WTC11 (cell line): ENCODE measurements at regions not wholly inside any gene's neighbourhood (a gene's known extent, or its start where the extent isn't known, plus 50 kb on each side); places are given as distances from the start of the nearest gene placed in this dataset.

Source experiments
- CBFB ChIP-seq: sonication (generic); formaldehyde crosslinking; IDR thresholded peaks from 2 replicates; pipeline ENCODE4 v1.8.1; 2022; ENCODE audit warnings: mild to moderate bottlenecking, low read depth, missing genetic modification reagents
- NR2C2 ChIP-seq: sonication (generic); formaldehyde crosslinking; IDR thresholded peaks from 2 replicates; pipeline ENCODE4 v1.8.0; 2022; ENCODE audit warnings: mild to moderate bottlenecking, missing genetic modification reagents
- SMAD3 ChIP-seq: sonication (generic); formaldehyde crosslinking; IDR thresholded peaks from 2 replicates; pipeline ENCODE4 v1.8.0; 2022; ENCODE audit warnings: missing genetic modification reagents, mild to moderate bottlenecking, borderline replicate concordance
- TF ChIP-seq, protein P1 (sequence below): sonication (generic); formaldehyde crosslinking; IDR thresholded peaks from 2 replicates; pipeline ENCODE4 v1.8.1; 2022; ENCODE audit warnings: low read depth, mild to moderate bottlenecking, moderate library complexity, missing genetic modification reagents, borderline replicate concordance
- TF ChIP-seq, protein P2 (sequence below): sonication (generic); formaldehyde crosslinking; IDR thresholded peaks from 2 replicates; pipeline ENCODE4 v1.8.0; 2022; ENCODE audit warnings: mild to moderate bottlenecking, missing genetic modification reagents
- TF ChIP-seq, protein P3 (sequence below): fragments of 200-600 bp; IDR thresholded peaks from 2 replicates; pipeline ENCODE4 v1.8.0; 2022; ENCODE audit warnings: antibody characterized with exemption

DNA sequence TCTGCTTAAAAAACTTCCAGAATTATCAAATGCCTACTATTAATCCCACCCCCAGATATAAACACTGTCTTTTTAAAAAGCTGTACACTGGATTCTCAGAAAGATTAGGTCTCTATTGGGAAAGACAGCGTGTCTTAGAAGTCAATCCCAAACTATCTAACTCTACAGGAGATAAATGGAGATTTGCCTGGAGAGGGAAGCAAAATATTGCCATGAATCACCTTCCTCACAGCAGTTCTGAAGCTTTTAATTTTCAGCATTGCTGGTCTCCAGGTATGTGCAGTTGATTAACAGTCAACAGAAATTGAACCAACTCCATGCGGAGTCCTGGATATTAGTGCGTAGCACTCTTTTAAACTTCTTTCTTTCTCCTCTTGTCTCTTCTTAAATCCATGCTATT lies 122.2 kb downstream of the DSC3 start:
- TF ChIP-seq NR2C2 (CRISPR knock-in tag) (no peak), CBFB (CRISPR knock-in tag) (no peak), SMAD3 (no peak)
- TF ChIP-seq, protein P1, sequence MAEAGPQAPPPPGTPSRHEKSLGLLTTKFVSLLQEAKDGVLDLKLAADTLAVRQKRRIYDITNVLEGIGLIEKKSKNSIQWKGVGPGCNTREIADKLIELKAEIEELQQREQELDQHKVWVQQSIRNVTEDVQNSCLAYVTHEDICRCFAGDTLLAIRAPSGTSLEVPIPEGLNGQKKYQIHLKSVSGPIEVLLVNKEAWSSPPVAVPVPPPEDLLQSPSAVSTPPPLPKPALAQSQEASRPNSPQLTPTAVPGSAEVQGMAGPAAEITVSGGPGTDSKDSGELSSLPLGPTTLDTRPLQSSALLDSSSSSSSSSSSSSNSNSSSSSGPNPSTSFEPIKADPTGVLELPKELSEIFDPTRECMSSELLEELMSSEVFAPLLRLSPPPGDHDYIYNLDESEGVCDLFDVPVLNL (CRISPR knock-in tag): no peak
- TF ChIP-seq, protein P2, sequence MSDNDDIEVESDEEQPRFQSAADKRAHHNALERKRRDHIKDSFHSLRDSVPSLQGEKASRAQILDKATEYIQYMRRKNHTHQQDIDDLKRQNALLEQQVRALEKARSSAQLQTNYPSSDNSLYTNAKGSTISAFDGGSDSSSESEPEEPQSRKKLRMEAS (CRISPR knock-in tag): no peak
- TF ChIP-seq, protein P3, sequence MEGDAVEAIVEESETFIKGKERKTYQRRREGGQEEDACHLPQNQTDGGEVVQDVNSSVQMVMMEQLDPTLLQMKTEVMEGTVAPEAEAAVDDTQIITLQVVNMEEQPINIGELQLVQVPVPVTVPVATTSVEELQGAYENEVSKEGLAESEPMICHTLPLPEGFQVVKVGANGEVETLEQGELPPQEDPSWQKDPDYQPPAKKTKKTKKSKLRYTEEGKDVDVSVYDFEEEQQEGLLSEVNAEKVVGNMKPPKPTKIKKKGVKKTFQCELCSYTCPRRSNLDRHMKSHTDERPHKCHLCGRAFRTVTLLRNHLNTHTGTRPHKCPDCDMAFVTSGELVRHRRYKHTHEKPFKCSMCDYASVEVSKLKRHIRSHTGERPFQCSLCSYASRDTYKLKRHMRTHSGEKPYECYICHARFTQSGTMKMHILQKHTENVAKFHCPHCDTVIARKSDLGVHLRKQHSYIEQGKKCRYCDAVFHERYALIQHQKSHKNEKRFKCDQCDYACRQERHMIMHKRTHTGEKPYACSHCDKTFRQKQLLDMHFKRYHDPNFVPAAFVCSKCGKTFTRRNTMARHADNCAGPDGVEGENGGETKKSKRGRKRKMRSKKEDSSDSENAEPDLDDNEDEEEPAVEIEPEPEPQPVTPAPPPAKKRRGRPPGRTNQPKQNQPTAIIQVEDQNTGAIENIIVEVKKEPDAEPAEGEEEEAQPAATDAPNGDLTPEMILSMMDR: no peak
